Loucy (cell line): ENCODE measurements at regions not wholly inside any gene's neighbourhood (a gene's known extent, or its start where the extent isn't known, plus 50 kb on each side); places are given as distances from the start of the nearest gene placed in this dataset.

ENCODE experiments used
- CTCF ChIP-seq: fragments of 200-600 bp; sonication (generic); conservative IDR thresholded peaks from 2 replicates; pipeline ENCODE4 v1.5.1; 2014; ENCODE audit warnings: mild to moderate bottlenecking, antibody characterized with exemption, low read length
- EZH2phosphoT487 ChIP-seq: fragments of 200-600 bp; IDR thresholded peaks from 2 replicates; pipeline ENCODE4 v1.6.1; 2018; ENCODE audit warnings: antibody characterized with exemption, mild to moderate bottlenecking, moderate library complexity, borderline replicate concordance

- TF ChIP-seq CTCF (no peak), EZH2phosphoT487 (no peak)
These were observed 1150.0 kb upstream of the POT1 start for GRCh38 chr7:126079581-126079980.
